HepG2 (cell line): ENCODE measurements at regions not wholly inside any gene's neighbourhood (a gene's known extent, or its start where the extent isn't known, plus 50 kb on each side); places are given as distances from the start of the nearest gene placed in this dataset.

Source experiments
- ATAC-seq: fragments of 200-7000 bp; cut with Tn5 transposase; 3 replicates; pipeline ENCODE4 v1.9.1; 2020; ENCODE audit warnings: mild to moderate bottlenecking, moderate library complexity
- BruUV-seq: library from RNA; stranded (reverse); fragments of 400-500 nt; replicated peaks from 2 replicates; lab custom pipeline; 2021; lab: Mats Ljungman, UMichigan
- CTCF ChIA-PET: fragments of 300-600 bp; formaldehyde crosslinking; extraction: SDS; loops from one replicate; lab custom pipeline; 2021; ENCODE audit warnings: low total read pairs, inconsistent platforms, low intra/inter-chr PET ratio; lab: Yijun Ruan, JAX
- POLR2A ChIA-PET: fragments of 350-600 bp; sonication (Branson Sonifier 250); formaldehyde crosslinking; loops from one replicate; lab custom pipeline; 2020; ENCODE audit warnings: antibody characterized with exemption, inconsistent platforms; lab: Yijun Ruan, JAX
- DNase-seq: peaks from one replicate; pipeline ENCODE4 v3.0.0-alpha.2; 2015; ENCODE audit warnings: low spot score
- FAIRE-seq: peaks from 3 replicates; lab custom pipeline; 2011; peaks lifted over from hg19 to GRCh38; lab: Jason Lieb, UNC
- H2AFZ ChIP-seq: one replicate; pipeline ENCODE4 v1.6.1; 2011; ENCODE audit warnings: low read length, inconsistent platforms
- H3K27ac ChIP-seq: fragments of 300-600 bp; 3 replicates; pipeline ENCODE4 v1.8.0; 2011; ENCODE audit warnings: mixed run types, mild to moderate bottlenecking, mixed read lengths, low read length, inconsistent platforms; ENCODE audit not compliant: insufficient read depth; ENCODE audit errors: extremely low read length
- H3K27me3 ChIP-seq, 2 experiments: fragments of 200-600 bp in 1 of 2; 2 replicates in 1 of 2; 3 replicates in 1 of 2; pipeline versions ENCODE4 v1.6.0 to v1.8.0; 2011; ENCODE audit warnings: low read length in 2 of 2, mild to moderate bottlenecking in 2 of 2, moderate library complexity in 2 of 2, inconsistent platforms in 1 of 2; ENCODE audit not compliant: insufficient read depth in 2 of 2, control insufficient read depth in 1 of 2
- H3K36me3 ChIP-seq, 2 experiments: fragments of 200-600 bp in 1 of 2; replicated peaks in 1 of 2; 2 replicates in 1 of 2; 3 replicates in 1 of 2; pipeline versions ENCODE4 v1.5.1 to v1.8.0; 2011; ENCODE audit warnings: low read length in 2 of 2, inconsistent platforms in 1 of 2; ENCODE audit not compliant: insufficient read depth in 2 of 2, control insufficient read depth in 1 of 2
- H3K4me1 ChIP-seq: 2 replicates; pipeline ENCODE4 v1.5.1; 2012; ENCODE audit warnings: low read length, inconsistent platforms; ENCODE audit not compliant: insufficient read depth
- H3K4me2 ChIP-seq: 2 replicates; pipeline ENCODE4 v1.6.0; 2011; ENCODE audit warnings: low read depth, low read length, inconsistent platforms
- H3K4me3 ChIP-seq, 3 experiments: fragments of 200-600 bp in 1 of 3; sonication (generic), shearing (Covaris generic) in 1 of 3; replicated peaks in 1 of 3; 2 replicates each; pipeline ENCODE4 v1.5.1; 2011 to 2016; ENCODE audit warnings: low read length in 3 of 3, inconsistent platforms in 2 of 3, low read depth in 2 of 3, mild to moderate bottlenecking in 2 of 3, control low read depth in 1 of 3, mixed read lengths in 1 of 3; ENCODE audit not compliant: insufficient read depth in 1 of 3
- H3K79me2 ChIP-seq: one replicate; pipeline ENCODE4 v1.6.1; 2011; ENCODE audit warnings: low read length, inconsistent platforms; ENCODE audit not compliant: insufficient read depth
- H3K9ac ChIP-seq: 2 replicates; pipeline ENCODE4 v1.6.0; 2011; ENCODE audit warnings: mild to moderate bottlenecking, low read depth, low read length, inconsistent platforms; ENCODE audit not compliant: insufficient read depth
- H3K9me3 ChIP-seq: 2 replicates; pipeline ENCODE4 v1.5.1; 2012; ENCODE audit warnings: mild to moderate bottlenecking, low read length
- H4K20me1 ChIP-seq: 2 replicates; pipeline ENCODE4 v1.6.0; 2011; ENCODE audit warnings: inconsistent platforms, mild to moderate bottlenecking, low read length, moderate library complexity; ENCODE audit not compliant: insufficient read depth
- ETV6 ChIP-seq: sonication (generic); formaldehyde crosslinking; conservative IDR thresholded peaks from 2 replicates; pipeline ENCODE4 v1.4.0; 2020; ENCODE audit warnings: missing genetic modification reagents
- NR2F1 ChIP-seq, 2 experiments: fragments of 450-650 bp in 1 of 2; formaldehyde crosslinking in 1 of 2; IDR thresholded peaks; 2 replicates each; pipeline versions ENCODE4 v1.5.0 to v1.6.1; 2016 to 2020; ENCODE audit warnings: mild to moderate bottlenecking in 1 of 2, missing compliant biosample characterization in 1 of 2, missing genetic modification reagents in 1 of 2, moderate library complexity in 1 of 2
- RBAK ChIP-seq: sonication (generic); formaldehyde crosslinking; IDR thresholded peaks from 2 replicates; pipeline ENCODE4 v1.5.1; 2020; ENCODE audit warnings: mild to moderate bottlenecking, missing genetic modification reagents
- SOX6 ChIP-seq, 2 experiments: fragments of 450-650 bp in 1 of 2; sonication (generic) in 1 of 2; formaldehyde crosslinking in 1 of 2; IDR thresholded peaks; 2 replicates each; pipeline versions ENCODE4 v1.4.0 to v1.6.1; 2017 to 2020; ENCODE audit warnings: antibody characterized with exemption in 1 of 2, mild to moderate bottlenecking in 1 of 2, missing genetic modification reagents in 1 of 2
- SRF ChIP-seq: IDR thresholded peaks from 2 replicates; pipeline ENCODE4 v1.6.1; 2011; ENCODE audit warnings: mild to moderate bottlenecking, low read depth, low read length, moderate library complexity
- SSRP1 ChIP-seq: IDR thresholded peaks from 2 replicates; pipeline ENCODE4 v1.6.1; 2016; ENCODE audit warnings: control low read depth
- ZFP1 ChIP-seq: IDR thresholded peaks from 2 replicates; pipeline ENCODE4 v1.6.1; 2016
- ZFY ChIP-seq: sonication (generic); formaldehyde crosslinking; IDR thresholded peaks from 2 replicates; pipeline ENCODE4 v1.4.0; 2020; ENCODE audit warnings: missing genetic modification reagents
- ZNF142 ChIP-seq: sonication (generic); formaldehyde crosslinking; IDR thresholded peaks from 2 replicates; pipeline ENCODE4 v1.4.0; 2020; ENCODE audit warnings: missing genetic modification reagents
- ZNF383 ChIP-seq: sonication (generic); formaldehyde crosslinking; IDR thresholded peaks from 2 replicates; pipeline ENCODE4 v1.4.0; 2020; ENCODE audit warnings: missing genetic modification reagents, mild to moderate bottlenecking, borderline replicate concordance
- ZNF557 ChIP-seq: sonication (generic); formaldehyde crosslinking; IDR thresholded peaks from 2 replicates; pipeline ENCODE4 v1.4.0; 2020; ENCODE audit warnings: missing genetic modification reagents
- ZNF710 ChIP-seq: sonication (generic); formaldehyde crosslinking; IDR thresholded peaks from 2 replicates; pipeline ENCODE4 v1.5.0; 2020; ENCODE audit warnings: mild to moderate bottlenecking, missing genetic modification reagents, borderline replicate concordance
- WGBS: methylation state at CpG from one replicate; pipeline ENCODE4 v1.1.6; 2017; ENCODE audit warnings: low lambda C conversion rate; 5-methylcytosine and 5-hydroxymethylcytosine counted together
- in situ Hi-C: cut with HindIII; loops from 2 replicates; pipeline ENCODE4 v1.10.0; 2017; ENCODE audit warnings: low pct_unique_long_range_greater_than_20kb; ENCODE audit not compliant: extremely low pct_ligation_motif_present
- intact Hi-C: fragments of 100-400 bp; cut with micrococcal nuclease; formaldehyde crosslinking; loops from one replicate; pipeline ENCODE4 v1.10.0; 2022; ENCODE audit not compliant: unreplicated experiment
- TF ChIP-seq, protein P1 (sequence below): sonication (generic); formaldehyde crosslinking; IDR thresholded peaks from 2 replicates; pipeline ENCODE4 v1.5.1; 2020; ENCODE audit warnings: missing genetic modification reagents, mild to moderate bottlenecking, borderline replicate concordance
- TF ChIP-seq, protein P2 (sequence below): sonication (generic); formaldehyde crosslinking; IDR thresholded peaks from 2 replicates; pipeline ENCODE4 v1.5.0; 2020; ENCODE audit warnings: mild to moderate bottlenecking, low read depth, missing genetic modification reagents, borderline replicate concordance
- TF ChIP-seq, protein P3 (sequence below): sonication (generic); formaldehyde crosslinking; IDR thresholded peaks from 2 replicates; pipeline ENCODE4 v1.4.0; 2020; ENCODE audit warnings: missing genetic modification reagents

- H3K4me3 ChIP-seq, result no peak overlapping the region
- no peaks in the 10 kb centered on the region for H4K20me1 ChIP-seq
- no peaks in the 10 kb centered on the region for H3K9me3 ChIP-seq
- peaks cover 0 to 4% of the 10 kb centered on the region in 2 experiments; a peak in 2 of 5 replicates for H3K27me3 ChIP-seq
- intact Hi-C loops (no loop called here), in situ Hi-C loops (no loop called here)
- no peak overlapping the region for H3K9ac ChIP-seq
- 1% methylated on average over 4 of the region's 4 CpGs for WGBS
- H3K79me2 ChIP-seq, result no peaks in the 10 kb centered on the region
- no peak for FAIRE-seq
- DNase-seq, result no peak
- no TSS peak for BruUV-seq
- no peak overlapping the region for H2AFZ ChIP-seq
- no peaks in the 10 kb centered on the region for H3K4me1 ChIP-seq
- ATAC-seq, result no peak
- H3K4me2 ChIP-seq, result no peak overlapping the region
- no peaks in the 10 kb centered on the region for H3K36me3 ChIP-seq
- ChIA-PET CTCF (no interaction called here), POLR2A (no interaction called here)
- no peak overlapping the region for H3K27ac ChIP-seq
- TF ChIP-seq ETV6 (CRISPR knock-in tag), result no peak
- no peak for TF ChIP-seq ZNF557 (CRISPR knock-in tag)
- TF ChIP-seq NR2F1 (CRISPR knock-in tag; IDR thresholded peaks at IDR 0.05), result no peak
- no peak for TF ChIP-seq ZNF383
- TF ChIP-seq ZFP1 (CRISPR knock-in tag), result no peak
- TF ChIP-seq SRF, result no peak
- no peak for TF ChIP-seq RBAK (CRISPR knock-in tag)
- TF ChIP-seq, protein P1, sequence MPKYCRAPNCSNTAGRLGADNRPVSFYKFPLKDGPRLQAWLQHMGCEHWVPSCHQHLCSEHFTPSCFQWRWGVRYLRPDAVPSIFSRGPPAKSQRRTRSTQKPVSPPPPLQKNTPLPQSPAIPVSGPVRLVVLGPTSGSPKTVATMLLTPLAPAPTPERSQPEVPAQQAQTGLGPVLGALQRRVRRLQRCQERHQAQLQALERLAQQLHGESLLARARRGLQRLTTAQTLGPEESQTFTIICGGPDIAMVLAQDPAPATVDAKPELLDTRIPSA (CRISPR knock-in tag), result no peak
- no peak for TF ChIP-seq ZNF710 (CRISPR knock-in tag)
- TF ChIP-seq SSRP1, result no peak
- no peak for TF ChIP-seq SOX6 (IDR thresholded peaks at IDR 0.05)
- TF ChIP-seq SOX6 (CRISPR knock-in tag; IDR thresholded peaks at IDR 0.05), result no peak
- TF ChIP-seq, protein P2, sequence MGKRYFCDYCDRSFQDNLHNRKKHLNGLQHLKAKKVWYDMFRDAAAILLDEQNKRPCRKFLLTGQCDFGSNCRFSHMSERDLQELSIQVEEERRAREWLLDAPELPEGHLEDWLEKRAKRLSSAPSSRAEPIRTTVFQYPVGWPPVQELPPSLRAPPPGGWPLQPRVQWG (CRISPR knock-in tag), result no peak
- TF ChIP-seq ZFY (CRISPR knock-in tag), result no peak
- no peak for TF ChIP-seq ZNF142 (CRISPR knock-in tag)
- TF ChIP-seq, protein P3, sequence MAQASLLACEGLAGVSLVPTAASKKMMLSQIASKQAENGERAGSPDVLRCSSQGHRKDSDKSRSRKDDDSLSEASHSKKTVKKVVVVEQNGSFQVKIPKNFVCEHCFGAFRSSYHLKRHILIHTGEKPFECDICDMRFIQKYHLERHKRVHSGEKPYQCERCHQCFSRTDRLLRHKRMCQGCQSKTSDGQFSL, result no peak
Measured at GRCh38 chr17:71963791-71964190, 157.0 kb upstream of the SOX9 start.
